ENCODE measurements at regions not wholly inside any gene's neighbourhood (a gene's known extent, or its start where the extent isn't known, plus 50 kb on each side); places are given as distances from the start of the nearest gene placed in this dataset.

GRCh38 chr1:87763483-87763882 is 434.8 kb downstream of the LMO4 start:
- H3K27ac ChIP-seq: no peak overlapping the region
- TF ChIP-seq ZFX (IDR thresholded peaks at IDR 0.05) (no peak), CTCF (conservative IDR thresholded peaks at IDR 0.05) (no peak)

GRCh38 chr1:87765057-87765680 is 436.5 kb downstream of the LMO4 start:
- TF ChIP-seq CTCF (conservative IDR thresholded peaks at IDR 0.05): no peak
- no peak for TF ChIP-seq ZFX (IDR thresholded peaks at IDR 0.05)
- no peak overlapping the region for H3K27ac ChIP-seq

- no peak for TF ChIP-seq CTCF (conservative IDR thresholded peaks at IDR 0.05)
- no peak for TF ChIP-seq ZFX (IDR thresholded peaks at IDR 0.05)
- no peak overlapping the region for H3K27ac ChIP-seq
Observed at GRCh38 chr1:87765681-87766070, 437.0 kb downstream of the LMO4 start.

GRCh38 chr1:87766737-87767136 is 438.1 kb downstream of the LMO4 start:
- TF ChIP-seq ZFX (IDR thresholded peaks at IDR 0.05) (no peak), CTCF (conservative IDR thresholded peaks at IDR 0.05) (no peak)
- H3K27ac ChIP-seq: no peak overlapping the region

- no peak overlapping the region for H3K27ac ChIP-seq
Observed at GRCh38 chr1:87778896-87779295, 450.2 kb downstream of the LMO4 start.

GRCh38 chr1:87781554-87781953 is 452.9 kb downstream of the LMO4 start:
- TF ChIP-seq ZFX (IDR thresholded peaks at IDR 0.05) (no peak), CTCF (conservative IDR thresholded peaks at IDR 0.05) (no peak)
- no peak overlapping the region for H3K27ac ChIP-seq

More at GRCh38 chr1:87778896-87779295, 450.2 kb downstream of the LMO4 start:
- TF ChIP-seq CTCF (conservative IDR thresholded peaks at IDR 0.05) (no peak), ZFX (IDR thresholded peaks at IDR 0.05) (no peak)

GRCh38 chr1:87783315-87783714 is 454.6 kb downstream of the LMO4 start:
- H3K27ac ChIP-seq: no peak overlapping the region
- TF ChIP-seq ZFX (IDR thresholded peaks at IDR 0.05): no peak
- no peak for TF ChIP-seq CTCF (conservative IDR thresholded peaks at IDR 0.05)

All from C4-2B (cell line).